Endothelial cell (in vitro differentiated cells): ENCODE measurements at regions not wholly inside any gene's neighbourhood (a gene's known extent, or its start where the extent isn't known, plus 50 kb on each side); places are given as distances from the start of the nearest gene placed in this dataset.
"Not testable (repeated sequence)": the region's sequence is repeated elsewhere in the genome, so short reads cannot be mapped to it uniquely, and the experiment has no call there.

ENCODE experiments used
- DNase-seq: peaks from one replicate; pipeline ENCODE4 v3.0.0; 2021; ENCODE audit warnings: low spot score
- H3K27ac Mint-ChIP-seq: one replicate; pipeline ENCODE4 v1.8.0; 2021; ENCODE audit warnings: mixed read lengths, inconsistent platforms; ENCODE audit not compliant: unreplicated experiment
- H3K27me3 Mint-ChIP-seq: one replicate; pipeline ENCODE4 v1.8.0; 2021; ENCODE audit warnings: mild to moderate bottlenecking, moderate library complexity, mixed read lengths, inconsistent platforms; ENCODE audit not compliant: unreplicated experiment
- H3K36me3 Mint-ChIP-seq: one replicate; pipeline ENCODE4 v1.8.0; 2021; ENCODE audit warnings: mild to moderate bottlenecking, low read depth, mixed read lengths, inconsistent platforms; ENCODE audit not compliant: unreplicated experiment
- H3K4me1 Mint-ChIP-seq: one replicate; pipeline ENCODE4 v1.8.0; 2021; ENCODE audit warnings: mild to moderate bottlenecking, mixed read lengths, inconsistent platforms; ENCODE audit not compliant: unreplicated experiment
- H3K4me3 Mint-ChIP-seq: one replicate; pipeline ENCODE4 v1.8.0; 2021; ENCODE audit warnings: mild to moderate bottlenecking, mixed read lengths, inconsistent platforms; ENCODE audit not compliant: unreplicated experiment
- H3K9me3 Mint-ChIP-seq: one replicate; pipeline ENCODE4 v1.8.0; 2021; ENCODE audit warnings: mixed read lengths, inconsistent platforms; ENCODE audit not compliant: unreplicated experiment
- TF ChIP-seq, protein P1 (sequence below): fragments of 200-600 bp; sonication (generic); IDR thresholded peaks from one replicate; pipeline ENCODE4 v1.5.0; 2021; ENCODE audit warnings: antibody characterized with exemption; ENCODE audit not compliant: unreplicated experiment

DNA sequence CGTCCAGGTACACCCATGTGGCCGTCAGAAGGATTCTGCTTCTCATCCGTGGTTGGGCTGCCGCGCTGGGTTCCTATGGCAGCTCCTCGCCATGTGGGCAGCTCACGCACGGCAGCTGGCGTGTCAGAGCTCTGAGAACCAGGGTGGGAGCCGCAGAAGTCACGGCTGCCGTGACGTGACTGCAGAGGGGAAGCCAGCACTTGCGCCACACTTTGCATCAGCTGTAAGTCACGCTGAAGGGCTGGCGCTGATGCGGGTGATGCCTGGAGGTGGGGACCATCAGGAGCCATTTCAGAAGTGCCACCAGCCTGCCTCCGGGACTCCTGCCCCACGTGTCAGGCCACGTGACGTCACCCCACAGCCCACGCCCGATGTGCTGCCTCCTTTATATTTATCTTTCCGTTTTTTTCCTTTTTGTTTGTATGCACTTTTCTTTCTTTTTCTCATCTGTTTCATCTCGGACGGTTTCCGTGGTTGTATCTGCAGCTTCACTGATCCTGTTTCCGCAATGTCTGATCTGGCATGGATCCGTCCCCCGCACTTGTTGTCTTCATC, 133.2 kb downstream of the IGLL1 start:
- DNase-seq: no peak
- H3K4me1 Mint-ChIP-seq: no peaks in the 10 kb centered on the region
- H3K27me3 Mint-ChIP-seq: peaks cover 1% of the 10 kb centered on the region
- H3K9me3 Mint-ChIP-seq: peaks cover 10% of the 10 kb centered on the region
- H3K36me3 Mint-ChIP-seq: peaks cover 13% of the 10 kb centered on the region
- H3K27ac Mint-ChIP-seq: no peak overlapping the region
- H3K4me3 Mint-ChIP-seq: peak overlapping the region; percentile 40
- TF ChIP-seq, protein P1, sequence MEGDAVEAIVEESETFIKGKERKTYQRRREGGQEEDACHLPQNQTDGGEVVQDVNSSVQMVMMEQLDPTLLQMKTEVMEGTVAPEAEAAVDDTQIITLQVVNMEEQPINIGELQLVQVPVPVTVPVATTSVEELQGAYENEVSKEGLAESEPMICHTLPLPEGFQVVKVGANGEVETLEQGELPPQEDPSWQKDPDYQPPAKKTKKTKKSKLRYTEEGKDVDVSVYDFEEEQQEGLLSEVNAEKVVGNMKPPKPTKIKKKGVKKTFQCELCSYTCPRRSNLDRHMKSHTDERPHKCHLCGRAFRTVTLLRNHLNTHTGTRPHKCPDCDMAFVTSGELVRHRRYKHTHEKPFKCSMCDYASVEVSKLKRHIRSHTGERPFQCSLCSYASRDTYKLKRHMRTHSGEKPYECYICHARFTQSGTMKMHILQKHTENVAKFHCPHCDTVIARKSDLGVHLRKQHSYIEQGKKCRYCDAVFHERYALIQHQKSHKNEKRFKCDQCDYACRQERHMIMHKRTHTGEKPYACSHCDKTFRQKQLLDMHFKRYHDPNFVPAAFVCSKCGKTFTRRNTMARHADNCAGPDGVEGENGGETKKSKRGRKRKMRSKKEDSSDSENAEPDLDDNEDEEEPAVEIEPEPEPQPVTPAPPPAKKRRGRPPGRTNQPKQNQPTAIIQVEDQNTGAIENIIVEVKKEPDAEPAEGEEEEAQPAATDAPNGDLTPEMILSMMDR: no peak

DNA sequence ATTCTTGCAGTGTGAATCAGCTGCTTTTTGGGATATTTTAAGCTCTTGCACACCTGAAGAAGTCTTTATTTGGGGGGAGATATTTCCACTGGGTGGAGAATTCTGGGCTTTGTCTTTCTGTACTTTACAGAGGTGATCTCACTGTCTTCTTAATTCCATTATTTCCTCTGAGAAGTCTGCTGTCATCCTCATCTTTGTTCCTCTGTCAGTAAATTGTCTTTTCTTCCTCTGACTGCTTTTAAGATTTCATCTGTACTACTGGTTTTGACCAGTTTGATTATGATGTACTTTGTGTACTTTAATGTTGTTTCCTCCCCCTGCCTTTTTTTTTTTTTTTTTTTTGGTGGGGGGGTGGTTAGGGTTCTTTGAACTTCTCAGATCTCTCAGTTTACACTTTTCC, 133.9 kb downstream of the IGLL1 start:
- H3K4me1 Mint-ChIP-seq, DNase-seq: not testable (repeated sequence)

DNA sequence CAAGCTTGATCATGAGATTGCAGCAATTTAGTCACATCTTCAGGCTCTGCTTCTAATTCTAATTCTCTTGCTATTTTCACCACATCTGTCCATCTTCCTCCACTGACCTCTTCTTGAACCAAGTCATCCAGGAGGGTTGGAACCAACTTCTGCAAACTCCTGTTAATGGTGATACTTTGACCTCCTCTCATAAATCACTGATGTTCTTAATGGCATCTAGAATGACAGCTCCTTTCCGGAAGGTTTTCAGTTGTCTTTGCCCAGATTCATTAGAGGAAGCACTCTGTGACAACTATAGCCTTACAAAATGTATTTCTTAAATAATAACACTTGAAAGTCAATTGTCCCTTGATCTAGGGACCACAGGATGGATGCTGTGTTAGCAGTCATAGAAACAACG, 136.2 kb downstream of the IGLL1 start:
- H3K4me3 Mint-ChIP-seq, H3K27me3 Mint-ChIP-seq, DNase-seq, H3K4me1 Mint-ChIP-seq, H3K27ac Mint-ChIP-seq: not testable (repeated sequence)
- H3K9me3 Mint-ChIP-seq: peaks cover 10% of the 10 kb centered on the region
- peaks cover 13% of the 10 kb centered on the region for H3K36me3 Mint-ChIP-seq

More for the DNA sequence above, 133.9 kb downstream of the IGLL1 start:
- H3K27ac Mint-ChIP-seq, H3K4me3 Mint-ChIP-seq, H3K27me3 Mint-ChIP-seq: not testable (repeated sequence)
- peaks cover 13% of the 10 kb centered on the region for H3K36me3 Mint-ChIP-seq
- peaks cover 10% of the 10 kb centered on the region for H3K9me3 Mint-ChIP-seq

DNA sequence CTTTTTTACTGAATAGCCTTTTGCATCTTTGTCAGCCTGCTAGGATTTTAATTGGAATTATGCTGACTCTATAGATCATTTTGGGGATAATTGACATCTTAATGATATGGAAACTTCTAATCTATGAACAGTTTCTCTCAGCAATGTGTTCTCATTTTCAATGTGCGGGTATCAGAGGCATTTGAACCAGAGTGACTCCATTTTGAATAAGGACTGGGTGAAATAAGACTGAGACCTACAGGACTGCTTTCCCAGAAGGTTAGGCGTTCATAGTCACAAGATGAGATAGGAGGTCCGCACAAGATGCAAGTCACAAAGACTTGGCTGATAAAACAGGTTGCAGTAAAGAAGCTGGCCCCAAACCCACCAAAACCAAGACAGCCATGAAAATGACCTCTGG, 140.5 kb downstream of the IGLL1 start:
- not testable (repeated sequence) for H3K9me3 Mint-ChIP-seq, H3K36me3 Mint-ChIP-seq, H3K27ac Mint-ChIP-seq, DNase-seq, H3K4me3 Mint-ChIP-seq, H3K27me3 Mint-ChIP-seq, H3K4me1 Mint-ChIP-seq

DNA sequence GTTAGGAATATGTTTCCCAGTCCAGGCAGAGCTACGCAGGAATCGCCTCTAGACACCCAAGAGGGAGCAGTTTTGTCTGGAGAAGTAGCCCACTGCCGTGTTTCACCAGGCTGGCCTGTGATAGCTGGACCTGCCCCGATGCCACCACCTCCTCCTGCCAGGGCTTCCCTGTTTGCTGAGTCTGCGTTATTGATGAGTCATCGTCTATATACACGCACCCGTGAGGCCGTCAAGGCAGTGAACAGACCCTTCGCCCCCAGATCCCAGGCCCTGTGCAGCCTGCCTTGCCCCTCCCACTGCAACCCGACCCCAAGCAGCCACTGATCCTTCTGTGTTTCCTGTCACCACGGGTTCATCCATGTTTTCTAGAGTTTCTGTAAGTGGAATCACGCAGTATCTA, 141.9 kb downstream of the IGLL1 start:
- DNase-seq: no peak
- Mint-ChIP-seq H3K36me3 (no peaks in the 10 kb centered on the region), H3K27me3 (peaks cover 6% of the 10 kb centered on the region), H3K4me3 (no peak overlapping the region), H3K4me1 (peaks cover 12% of the 10 kb centered on the region), H3K9me3 (no peaks in the 10 kb centered on the region), H3K27ac (no peak overlapping the region)
- TF ChIP-seq, protein P1: no peak

DNA sequence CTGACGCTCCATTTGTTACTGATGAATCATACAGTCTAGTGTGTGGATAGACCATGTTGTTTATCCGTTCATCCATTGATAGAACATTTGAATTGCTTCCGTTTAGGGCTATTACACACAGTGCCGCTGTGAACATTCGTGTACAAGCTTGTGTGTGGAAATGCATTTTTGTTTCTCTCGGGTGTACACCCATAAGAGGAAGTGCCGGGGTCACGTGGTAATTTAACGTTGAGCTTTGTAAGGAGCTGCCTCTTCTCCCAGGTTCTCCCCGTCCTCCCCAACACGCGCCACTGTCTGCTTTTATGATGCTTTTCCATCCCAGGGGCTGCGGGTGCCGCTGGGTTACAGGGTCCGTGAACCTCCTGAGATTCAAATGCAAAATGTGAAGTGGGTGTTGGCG, 142.3 kb downstream of the IGLL1 start:
- Mint-ChIP-seq H3K36me3 (no peaks in the 10 kb centered on the region), H3K4me3 (no peak overlapping the region), H3K4me1 (peaks cover 16% of the 10 kb centered on the region), H3K27ac (no peak overlapping the region), H3K27me3 (peaks cover 7% of the 10 kb centered on the region), H3K9me3 (no peaks in the 10 kb centered on the region)
- DNase-seq: no peak
- TF ChIP-seq, protein P1: no peak

DNA sequence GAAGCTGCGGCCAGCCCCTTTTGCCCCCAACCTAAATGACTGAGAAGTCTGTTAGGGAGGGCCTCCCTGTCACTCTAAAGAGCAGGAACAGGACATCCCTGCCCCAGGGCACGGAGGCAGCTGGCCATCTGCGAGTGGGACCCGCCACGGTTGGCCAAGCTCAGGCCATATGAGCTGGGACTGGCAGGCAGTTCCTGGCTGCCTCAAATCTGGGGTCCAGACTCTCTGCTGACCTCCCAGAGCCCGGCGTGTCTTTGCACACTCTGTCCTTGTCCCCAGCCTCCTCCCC, 143.0 kb downstream of the IGLL1 start:
- H3K4me1 Mint-ChIP-seq: peaks cover 16% of the 10 kb centered on the region
- not testable (repeated sequence) for DNase-seq, H3K9me3 Mint-ChIP-seq, H3K4me3 Mint-ChIP-seq, H3K36me3 Mint-ChIP-seq, H3K27ac Mint-ChIP-seq, H3K27me3 Mint-ChIP-seq

DNA sequence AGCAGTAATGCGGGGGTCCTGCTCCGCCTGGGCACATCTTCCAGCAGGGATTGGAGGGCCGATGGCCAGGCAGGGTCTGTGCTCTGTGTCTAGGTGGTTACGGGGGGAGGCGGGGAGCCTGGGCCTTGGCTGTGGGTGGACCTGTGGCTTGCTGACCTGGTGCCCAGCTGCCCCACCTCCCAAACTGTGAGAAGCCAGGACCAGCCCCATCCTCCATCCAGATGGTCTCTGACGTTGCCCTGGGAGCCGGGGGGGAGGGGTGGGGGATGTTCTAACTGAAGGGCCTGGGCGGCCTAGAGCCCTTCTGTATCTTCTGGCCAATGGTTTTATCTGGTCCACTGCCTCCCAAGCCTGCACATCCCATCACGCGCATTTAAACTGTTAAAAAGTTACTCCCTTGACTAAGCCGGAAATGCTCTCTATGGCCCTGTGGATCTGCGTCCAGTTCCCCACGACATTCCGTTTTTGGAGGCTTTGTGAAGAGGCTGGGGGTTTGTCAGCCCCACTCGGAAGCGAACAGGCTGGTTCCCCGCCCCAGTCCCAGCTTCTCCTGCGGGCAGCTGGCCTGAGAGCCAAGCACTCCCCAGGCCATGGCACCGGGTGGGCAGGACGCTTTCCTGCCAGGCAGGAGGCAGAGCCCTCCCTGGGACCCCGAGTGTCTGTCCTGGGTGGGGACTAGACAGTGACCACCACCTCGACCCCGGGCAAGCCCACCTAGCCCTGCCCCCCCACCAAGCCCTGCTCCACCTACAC, 143.6 kb downstream of the IGLL1 start:
- not testable (repeated sequence) for H3K9me3 Mint-ChIP-seq, H3K27me3 Mint-ChIP-seq, H3K4me3 Mint-ChIP-seq, DNase-seq, H3K36me3 Mint-ChIP-seq, H3K27ac Mint-ChIP-seq
- peaks cover 16% of the 10 kb centered on the region for H3K4me1 Mint-ChIP-seq

DNA sequence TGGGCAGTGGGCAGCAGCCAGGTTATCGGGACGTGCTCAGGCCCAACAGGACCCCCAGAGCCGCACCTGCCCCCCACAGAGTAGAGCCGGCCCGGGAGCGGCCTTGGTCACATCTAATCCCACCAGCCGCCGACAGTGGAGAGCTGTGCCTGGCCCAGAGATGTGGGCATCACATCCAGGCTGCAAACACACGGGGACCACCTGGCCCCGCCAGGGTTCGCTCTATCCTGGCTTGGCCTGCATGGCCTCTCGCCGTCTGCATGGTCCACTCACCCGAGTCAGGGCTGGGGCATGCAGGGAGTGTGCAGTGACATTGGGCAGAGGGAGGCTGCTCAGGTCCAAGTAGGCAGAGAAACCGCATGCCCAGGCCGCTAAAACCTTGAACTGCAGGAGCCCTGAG, 144.9 kb downstream of the IGLL1 start:
- Mint-ChIP-seq H3K27me3 (peaks cover 11% of the 10 kb centered on the region), H3K4me1 (peaks cover 16% of the 10 kb centered on the region)
- not testable (repeated sequence) for DNase-seq, H3K4me3 Mint-ChIP-seq, H3K36me3 Mint-ChIP-seq, H3K9me3 Mint-ChIP-seq, H3K27ac Mint-ChIP-seq
